ENCODE measurements at regions not wholly inside any gene's neighbourhood (a gene's known extent, or its start where the extent isn't known, plus 50 kb on each side); places are given as distances from the start of the nearest gene placed in this dataset.

DNA sequence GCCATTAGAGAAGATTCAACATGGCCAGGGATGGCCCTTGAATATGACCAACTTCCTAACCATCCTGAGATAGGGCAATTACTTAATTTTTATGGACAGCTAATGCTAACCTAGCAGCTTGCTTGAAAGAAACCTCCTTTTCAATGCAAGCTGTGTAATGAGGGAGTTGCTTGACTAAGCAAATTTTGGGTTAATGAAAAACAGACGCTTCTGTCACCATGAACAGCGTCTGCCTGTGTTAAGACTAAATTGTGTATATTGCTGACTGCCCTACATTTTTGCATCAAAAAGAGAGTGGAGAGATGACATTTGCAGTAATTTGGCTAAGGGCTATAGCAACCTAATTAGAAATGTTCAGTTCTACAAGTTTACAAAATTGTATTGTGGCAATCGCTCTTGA, 319.2 kb upstream of the LRATD1 start (continued):
- TF ChIP-seq, protein P1, sequence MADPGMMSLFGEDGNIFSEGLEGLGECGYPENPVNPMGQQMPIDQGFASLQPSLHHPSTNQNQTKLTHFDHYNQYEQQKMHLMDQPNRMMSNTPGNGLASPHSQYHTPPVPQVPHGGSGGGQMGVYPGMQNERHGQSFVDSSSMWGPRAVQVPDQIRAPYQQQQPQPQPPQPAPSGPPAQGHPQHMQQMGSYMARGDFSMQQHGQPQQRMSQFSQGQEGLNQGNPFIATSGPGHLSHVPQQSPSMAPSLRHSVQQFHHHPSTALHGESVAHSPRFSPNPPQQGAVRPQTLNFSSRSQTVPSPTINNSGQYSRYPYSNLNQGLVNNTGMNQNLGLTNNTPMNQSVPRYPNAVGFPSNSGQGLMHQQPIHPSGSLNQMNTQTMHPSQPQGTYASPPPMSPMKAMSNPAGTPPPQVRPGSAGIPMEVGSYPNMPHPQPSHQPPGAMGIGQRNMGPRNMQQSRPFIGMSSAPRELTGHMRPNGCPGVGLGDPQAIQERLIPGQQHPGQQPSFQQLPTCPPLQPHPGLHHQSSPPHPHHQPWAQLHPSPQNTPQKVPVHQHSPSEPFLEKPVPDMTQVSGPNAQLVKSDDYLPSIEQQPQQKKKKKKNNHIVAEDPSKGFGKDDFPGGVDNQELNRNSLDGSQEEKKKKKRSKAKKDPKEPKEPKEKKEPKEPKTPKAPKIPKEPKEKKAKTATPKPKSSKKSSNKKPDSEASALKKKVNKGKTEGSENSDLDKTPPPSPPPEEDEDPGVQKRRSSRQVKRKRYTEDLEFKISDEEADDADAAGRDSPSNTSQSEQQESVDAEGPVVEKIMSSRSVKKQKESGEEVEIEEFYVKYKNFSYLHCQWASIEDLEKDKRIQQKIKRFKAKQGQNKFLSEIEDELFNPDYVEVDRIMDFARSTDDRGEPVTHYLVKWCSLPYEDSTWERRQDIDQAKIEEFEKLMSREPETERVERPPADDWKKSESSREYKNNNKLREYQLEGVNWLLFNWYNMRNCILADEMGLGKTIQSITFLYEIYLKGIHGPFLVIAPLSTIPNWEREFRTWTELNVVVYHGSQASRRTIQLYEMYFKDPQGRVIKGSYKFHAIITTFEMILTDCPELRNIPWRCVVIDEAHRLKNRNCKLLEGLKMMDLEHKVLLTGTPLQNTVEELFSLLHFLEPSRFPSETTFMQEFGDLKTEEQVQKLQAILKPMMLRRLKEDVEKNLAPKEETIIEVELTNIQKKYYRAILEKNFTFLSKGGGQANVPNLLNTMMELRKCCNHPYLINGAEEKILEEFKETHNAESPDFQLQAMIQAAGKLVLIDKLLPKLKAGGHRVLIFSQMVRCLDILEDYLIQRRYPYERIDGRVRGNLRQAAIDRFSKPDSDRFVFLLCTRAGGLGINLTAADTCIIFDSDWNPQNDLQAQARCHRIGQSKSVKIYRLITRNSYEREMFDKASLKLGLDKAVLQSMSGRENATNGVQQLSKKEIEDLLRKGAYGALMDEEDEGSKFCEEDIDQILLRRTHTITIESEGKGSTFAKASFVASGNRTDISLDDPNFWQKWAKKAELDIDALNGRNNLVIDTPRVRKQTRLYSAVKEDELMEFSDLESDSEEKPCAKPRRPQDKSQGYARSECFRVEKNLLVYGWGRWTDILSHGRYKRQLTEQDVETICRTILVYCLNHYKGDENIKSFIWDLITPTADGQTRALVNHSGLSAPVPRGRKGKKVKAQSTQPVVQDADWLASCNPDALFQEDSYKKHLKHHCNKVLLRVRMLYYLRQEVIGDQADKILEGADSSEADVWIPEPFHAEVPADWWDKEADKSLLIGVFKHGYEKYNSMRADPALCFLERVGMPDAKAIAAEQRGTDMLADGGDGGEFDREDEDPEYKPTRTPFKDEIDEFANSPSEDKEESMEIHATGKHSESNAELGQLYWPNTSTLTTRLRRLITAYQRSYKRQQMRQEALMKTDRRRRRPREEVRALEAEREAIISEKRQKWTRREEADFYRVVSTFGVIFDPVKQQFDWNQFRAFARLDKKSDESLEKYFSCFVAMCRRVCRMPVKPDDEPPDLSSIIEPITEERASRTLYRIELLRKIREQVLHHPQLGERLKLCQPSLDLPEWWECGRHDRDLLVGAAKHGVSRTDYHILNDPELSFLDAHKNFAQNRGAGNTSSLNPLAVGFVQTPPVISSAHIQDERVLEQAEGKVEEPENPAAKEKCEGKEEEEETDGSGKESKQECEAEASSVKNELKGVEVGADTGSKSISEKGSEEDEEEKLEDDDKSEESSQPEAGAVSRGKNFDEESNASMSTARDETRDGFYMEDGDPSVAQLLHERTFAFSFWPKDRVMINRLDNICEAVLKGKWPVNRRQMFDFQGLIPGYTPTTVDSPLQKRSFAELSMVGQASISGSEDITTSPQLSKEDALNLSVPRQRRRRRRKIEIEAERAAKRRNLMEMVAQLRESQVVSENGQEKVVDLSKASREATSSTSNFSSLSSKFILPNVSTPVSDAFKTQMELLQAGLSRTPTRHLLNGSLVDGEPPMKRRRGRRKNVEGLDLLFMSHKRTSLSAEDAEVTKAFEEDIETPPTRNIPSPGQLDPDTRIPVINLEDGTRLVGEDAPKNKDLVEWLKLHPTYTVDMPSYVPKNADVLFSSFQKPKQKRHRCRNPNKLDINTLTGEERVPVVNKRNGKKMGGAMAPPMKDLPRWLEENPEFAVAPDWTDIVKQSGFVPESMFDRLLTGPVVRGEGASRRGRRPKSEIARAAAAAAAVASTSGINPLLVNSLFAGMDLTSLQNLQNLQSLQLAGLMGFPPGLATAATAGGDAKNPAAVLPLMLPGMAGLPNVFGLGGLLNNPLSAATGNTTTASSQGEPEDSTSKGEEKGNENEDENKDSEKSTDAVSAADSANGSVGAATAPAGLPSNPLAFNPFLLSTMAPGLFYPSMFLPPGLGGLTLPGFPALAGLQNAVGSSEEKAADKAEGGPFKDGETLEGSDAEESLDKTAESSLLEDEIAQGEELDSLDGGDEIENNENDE (IDR thresholded peaks at IDR 0.05; ENCODE audit: insufficient replicate concordance, low read length): no peak

All from H1 (cell line).